ENCODE measurements at regions not wholly inside any gene's neighbourhood (a gene's known extent, or its start where the extent isn't known, plus 50 kb on each side); places are given as distances from the start of the nearest gene placed in this dataset.

DNA sequence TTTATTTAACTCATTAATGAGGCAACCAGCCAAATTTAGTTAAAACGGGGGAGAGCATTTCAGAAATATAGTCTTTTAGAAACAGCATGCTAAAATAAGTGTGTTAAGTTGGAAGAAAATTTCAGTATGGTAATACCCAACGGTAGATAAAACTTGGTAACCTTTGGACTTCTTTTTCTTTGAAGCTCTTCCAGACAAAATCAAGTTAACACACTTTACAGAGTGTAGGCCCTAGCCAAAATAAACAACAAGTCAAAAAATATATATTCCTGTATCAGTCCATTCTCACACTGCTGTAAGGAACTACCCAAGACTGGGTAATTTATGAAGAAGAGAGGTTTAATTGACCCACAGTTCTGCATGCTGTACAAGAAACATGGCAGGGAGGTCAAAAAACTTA, 279.6 kb downstream of the HIVEP2 start:
- H3K36me3 ChIP-seq (ENCODE audit: control insufficient read depth in 2 of 2, insufficient read depth in 2 of 2, low read length in 1 of 2): no peaks in the 10 kb centered on the region
- H3K27ac ChIP-seq (ENCODE audit: low read depth in 1 of 2, low read length in 1 of 2): no peak overlapping the region
- WGBS: 71% methylated on average over 2 of the region's 2 CpGs
- H3K9me3 ChIP-seq (ENCODE audit: control insufficient read depth in 2 of 2, insufficient read depth in 1 of 2, low read length in 1 of 2): no peaks in the 10 kb centered on the region
- no peak for DNase-seq (ENCODE audit: low read depth in 6 of 9, low spot score in 9 of 9)
- H3K27me3 ChIP-seq (ENCODE audit: control insufficient read depth in 2 of 2, insufficient read depth in 1 of 2, low read length in 1 of 2): no peaks in the 10 kb centered on the region
- no peak overlapping the region for H3K4me3 ChIP-seq (ENCODE audit: low read length in 2 of 2)
- H3K4me1 ChIP-seq (ENCODE audit: control insufficient read depth in 2 of 2, insufficient read depth in 2 of 2, low read length in 2 of 2): no peaks in the 10 kb centered on the region

DNA sequence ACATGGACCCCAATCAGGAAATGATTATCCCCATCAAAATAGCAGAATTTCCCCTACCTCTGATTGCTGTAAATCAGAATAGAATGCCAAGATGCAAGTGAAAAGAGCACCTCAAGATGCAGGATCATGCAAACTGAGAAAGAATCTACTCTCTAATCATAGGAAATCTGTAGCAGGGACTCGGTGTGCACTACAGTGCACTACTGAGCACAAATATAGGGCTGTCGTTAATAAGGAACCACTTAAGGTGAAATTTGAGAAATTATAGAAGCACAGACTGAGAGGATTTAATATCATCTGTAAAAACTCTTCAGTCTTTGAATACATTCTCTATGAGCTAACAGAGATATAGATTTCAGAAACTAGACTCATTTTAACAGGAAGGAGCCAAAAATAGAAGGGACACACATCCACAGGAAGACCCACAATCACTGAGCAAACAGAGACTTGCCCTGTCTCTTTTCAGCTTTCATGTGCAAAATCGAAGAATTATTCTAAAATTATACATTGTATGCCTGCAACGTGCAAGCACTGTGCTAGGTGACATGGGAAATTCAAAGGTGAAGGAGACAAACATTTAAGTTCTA, 278.3 kb downstream of the HIVEP2 start:
- Histone ChIP-seq H3K36me3 (ENCODE audit: control insufficient read depth in 2 of 2, insufficient read depth in 2 of 2, low read length in 1 of 2) (no peaks in the 10 kb centered on the region), H3K9me3 (ENCODE audit: control insufficient read depth in 2 of 2, insufficient read depth in 1 of 2, low read length in 1 of 2) (no peaks in the 10 kb centered on the region), H3K4me3 (ENCODE audit: low read length in 2 of 2) (no peak overlapping the region), H3K27me3 (ENCODE audit: control insufficient read depth in 2 of 2, insufficient read depth in 1 of 2, low read length in 1 of 2) (no peaks in the 10 kb centered on the region), H3K4me1 (ENCODE audit: control insufficient read depth in 2 of 2, insufficient read depth in 2 of 2, low read length in 2 of 2) (no peaks in the 10 kb centered on the region), H3K27ac (ENCODE audit: low read depth in 1 of 2, low read length in 1 of 2) (no peak overlapping the region)
- DNase-seq (ENCODE audit: low read depth in 6 of 9, low spot score in 9 of 9): peak in 1 of 9 donors; percentile 7
- 73% methylated on average over 4 of the region's 4 CpGs for WGBS

DNA sequence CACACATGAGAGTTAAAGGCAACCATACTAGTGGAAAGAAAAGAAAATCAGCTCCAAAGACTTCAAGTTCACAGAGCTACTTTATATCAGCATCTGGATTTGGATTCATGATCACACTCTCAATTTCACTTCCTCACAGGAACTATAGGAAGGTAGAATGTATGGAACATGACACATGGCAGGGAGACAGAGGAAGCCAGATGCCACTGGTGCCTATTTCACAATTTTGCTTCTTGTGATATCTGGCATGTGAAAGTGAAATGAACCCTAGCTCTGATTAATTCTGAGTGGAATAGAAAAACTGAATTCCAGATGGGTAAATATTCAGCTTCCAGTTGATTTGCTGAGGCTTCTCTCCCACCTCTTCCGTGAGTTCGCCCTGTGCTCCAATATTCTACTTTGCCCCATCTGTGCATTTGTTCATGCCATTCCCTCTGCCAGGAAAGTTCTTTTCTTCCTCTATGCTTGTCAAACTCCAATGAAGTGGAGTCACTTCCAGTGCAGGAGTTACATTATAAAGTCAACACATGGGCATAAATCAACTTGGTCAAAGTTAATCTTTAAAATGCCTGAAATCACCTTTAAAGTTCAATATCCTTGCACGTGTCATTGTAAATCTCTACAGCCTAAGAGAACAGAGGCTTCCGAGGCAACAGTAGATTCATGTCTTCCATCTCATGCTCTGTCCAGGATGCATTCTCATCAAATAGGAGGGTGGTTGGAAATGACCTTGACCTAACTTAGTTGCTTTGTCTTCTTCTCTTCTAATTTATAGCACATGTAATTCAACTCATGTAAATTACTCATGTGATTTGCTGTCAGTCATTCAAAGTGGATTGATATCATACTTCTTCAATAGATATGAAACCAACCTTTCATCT, 275.3 kb downstream of the HIVEP2 start:
- Histone ChIP-seq H3K4me1 (ENCODE audit: control insufficient read depth in 2 of 2, insufficient read depth in 2 of 2, low read length in 2 of 2) (no peaks in the 10 kb centered on the region), H3K4me3 (ENCODE audit: low read length in 2 of 2) (no peak overlapping the region), H3K27me3 (ENCODE audit: control insufficient read depth in 2 of 2, insufficient read depth in 1 of 2, low read length in 1 of 2) (no peaks in the 10 kb centered on the region), H3K9me3 (ENCODE audit: control insufficient read depth in 2 of 2, insufficient read depth in 1 of 2, low read length in 1 of 2) (no peaks in the 10 kb centered on the region), H3K27ac (ENCODE audit: low read depth in 1 of 2, low read length in 1 of 2) (no peak overlapping the region), H3K36me3 (ENCODE audit: control insufficient read depth in 2 of 2, insufficient read depth in 2 of 2, low read length in 1 of 2) (no peaks in the 10 kb centered on the region)
- no peak for DNase-seq (ENCODE audit: low read depth in 6 of 9, low spot score in 9 of 9)
- over 99% methylated on average over 4 of the region's 4 CpGs for WGBS

DNA sequence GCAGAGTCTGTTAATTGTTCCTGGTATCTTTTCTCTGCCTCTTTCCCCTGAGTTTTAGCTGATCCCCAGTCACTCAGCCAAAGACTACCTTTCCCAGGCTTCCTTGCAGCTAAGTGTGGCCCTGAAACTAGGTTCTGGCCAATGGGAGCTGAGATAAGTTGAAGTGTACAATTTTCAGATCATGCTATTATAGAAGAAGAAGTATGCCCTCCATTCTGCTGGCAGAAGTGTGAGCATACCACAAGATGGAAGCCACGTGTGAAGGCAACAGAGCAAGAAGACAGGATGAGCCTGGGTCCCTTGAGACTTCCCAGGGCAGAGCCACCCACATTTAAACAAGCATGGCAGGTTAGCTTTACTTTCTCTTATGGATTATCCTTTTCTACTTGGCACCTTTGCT, 273.2 kb downstream of the HIVEP2 start:
- Histone ChIP-seq H3K27me3 (ENCODE audit: control insufficient read depth in 2 of 2, insufficient read depth in 1 of 2, low read length in 1 of 2) (no peaks in the 10 kb centered on the region), H3K9me3 (ENCODE audit: control insufficient read depth in 2 of 2, insufficient read depth in 1 of 2, low read length in 1 of 2) (no peaks in the 10 kb centered on the region), H3K4me3 (ENCODE audit: low read length in 2 of 2) (no peak overlapping the region), H3K36me3 (ENCODE audit: control insufficient read depth in 2 of 2, insufficient read depth in 2 of 2, low read length in 1 of 2) (no peaks in the 10 kb centered on the region), H3K4me1 (ENCODE audit: control insufficient read depth in 2 of 2, insufficient read depth in 2 of 2, low read length in 2 of 2) (no peaks in the 10 kb centered on the region), H3K27ac (ENCODE audit: low read depth in 1 of 2, low read length in 1 of 2) (no peak overlapping the region)
- WGBS: 86% methylated on average over 1 of the region's 1 CpG
- no peak for DNase-seq (ENCODE audit: low read depth in 6 of 9, low spot score in 9 of 9)

DNA sequence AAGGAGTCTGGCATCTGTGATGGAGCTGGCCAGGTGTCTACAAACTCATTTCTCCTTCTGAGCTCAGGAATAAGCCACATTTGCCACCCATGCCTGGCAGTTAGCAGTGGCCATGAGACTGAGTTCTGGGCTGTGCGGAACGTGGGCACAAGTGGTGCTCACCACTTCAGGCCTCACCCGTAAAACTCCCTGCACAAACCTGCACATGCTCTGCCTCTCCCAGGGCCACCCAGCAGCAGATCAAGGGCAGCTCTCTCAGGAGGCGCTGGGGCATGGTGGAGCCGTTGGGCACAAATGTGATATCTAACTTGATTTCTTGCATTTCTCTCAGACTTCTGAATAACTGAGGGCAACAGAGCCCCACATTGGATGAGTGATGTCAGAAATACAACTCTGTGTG, 269.5 kb downstream of the HIVEP2 start:
- H3K9me3 ChIP-seq (ENCODE audit: control insufficient read depth in 2 of 2, insufficient read depth in 1 of 2, low read length in 1 of 2): no peaks in the 10 kb centered on the region
- H3K4me1 ChIP-seq (ENCODE audit: control insufficient read depth in 2 of 2, insufficient read depth in 2 of 2, low read length in 2 of 2): no peaks in the 10 kb centered on the region
- H3K4me3 ChIP-seq (ENCODE audit: low read length in 2 of 2): no peak overlapping the region
- H3K27me3 ChIP-seq (ENCODE audit: control insufficient read depth in 2 of 2, insufficient read depth in 1 of 2, low read length in 1 of 2): no peaks in the 10 kb centered on the region
- 95% methylated on average over 5 of the region's 5 CpGs for WGBS
- H3K36me3 ChIP-seq (ENCODE audit: control insufficient read depth in 2 of 2, insufficient read depth in 2 of 2, low read length in 1 of 2): no peaks in the 10 kb centered on the region
- no peak for DNase-seq (ENCODE audit: low read depth in 6 of 9, low spot score in 9 of 9)
- H3K27ac ChIP-seq (ENCODE audit: low read depth in 1 of 2, low read length in 1 of 2): no peak overlapping the region

DNA sequence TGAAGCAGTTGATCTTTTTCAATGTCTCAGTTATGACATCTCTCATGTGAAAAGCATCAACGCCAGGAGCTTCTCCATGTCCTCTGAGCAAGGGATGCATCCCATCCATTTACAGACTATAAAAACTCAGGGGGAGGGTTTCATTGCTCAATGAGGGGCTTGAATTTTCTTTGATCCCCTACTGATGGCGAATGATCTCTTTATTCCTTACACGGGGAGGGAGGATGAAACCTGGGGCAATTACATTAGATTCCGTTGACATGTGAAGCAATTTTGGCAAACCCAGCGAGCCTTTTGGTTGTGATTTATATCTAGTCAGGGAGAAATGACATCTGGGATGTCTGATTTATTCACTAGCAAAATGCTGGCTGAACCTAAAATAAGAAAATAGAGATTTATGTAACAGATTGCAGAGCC, 268.9 kb downstream of the HIVEP2 start:
- no peak overlapping the region for H3K4me3 ChIP-seq (ENCODE audit: low read length in 2 of 2)
- no peaks in the 10 kb centered on the region for H3K36me3 ChIP-seq (ENCODE audit: control insufficient read depth in 2 of 2, insufficient read depth in 2 of 2, low read length in 1 of 2)
- H3K27ac ChIP-seq (ENCODE audit: low read depth in 1 of 2, low read length in 1 of 2): no peak overlapping the region
- H3K27me3 ChIP-seq (ENCODE audit: control insufficient read depth in 2 of 2, insufficient read depth in 1 of 2, low read length in 1 of 2): no peaks in the 10 kb centered on the region
- WGBS: 87% methylated on average over 5 of the region's 5 CpGs
- DNase-seq (ENCODE audit: low read depth in 6 of 9, low spot score in 9 of 9): no peak
- H3K4me1 ChIP-seq (ENCODE audit: control insufficient read depth in 2 of 2, insufficient read depth in 2 of 2, low read length in 2 of 2): no peaks in the 10 kb centered on the region
- no peaks in the 10 kb centered on the region for H3K9me3 ChIP-seq (ENCODE audit: control insufficient read depth in 2 of 2, insufficient read depth in 1 of 2, low read length in 1 of 2)

DNA sequence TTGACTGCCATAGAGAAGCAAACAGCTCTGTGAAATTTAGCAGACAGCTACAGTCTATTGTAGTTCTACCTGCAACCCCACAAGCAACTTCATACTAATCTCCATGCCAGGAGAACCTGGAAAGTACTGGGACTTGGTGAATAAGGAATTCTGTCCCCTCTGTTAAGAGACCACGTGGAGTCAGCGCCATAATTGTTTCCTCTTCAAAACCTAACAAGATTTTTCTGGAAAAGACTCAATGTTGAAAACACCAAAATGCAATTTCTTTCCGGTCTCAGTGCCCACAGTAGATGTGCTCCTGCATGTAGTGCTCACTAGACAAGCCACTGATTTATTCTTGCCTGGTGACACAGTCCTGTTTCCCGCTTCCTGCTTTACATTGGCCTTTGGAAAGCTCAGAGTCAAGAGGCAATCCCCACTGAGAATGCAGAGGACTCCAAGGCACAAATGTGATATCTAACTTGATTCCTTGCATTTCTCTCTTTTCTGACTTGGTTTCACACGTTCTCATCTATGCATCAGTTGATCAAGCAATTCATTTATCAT, 268.3 kb downstream of the HIVEP2 start:
- no peak for DNase-seq (ENCODE audit: low read depth in 6 of 9, low spot score in 9 of 9)
- WGBS: 92% methylated on average over 5 of the region's 5 CpGs
- H3K27me3 ChIP-seq (ENCODE audit: control insufficient read depth in 2 of 2, insufficient read depth in 1 of 2, low read length in 1 of 2): no peaks in the 10 kb centered on the region
- no peaks in the 10 kb centered on the region for H3K36me3 ChIP-seq (ENCODE audit: control insufficient read depth in 2 of 2, insufficient read depth in 2 of 2, low read length in 1 of 2)
- H3K4me3 ChIP-seq (ENCODE audit: low read length in 2 of 2): no peak overlapping the region
- H3K27ac ChIP-seq (ENCODE audit: low read depth in 1 of 2, low read length in 1 of 2): no peak overlapping the region
- H3K4me1 ChIP-seq (ENCODE audit: control insufficient read depth in 2 of 2, insufficient read depth in 2 of 2, low read length in 2 of 2): no peaks in the 10 kb centered on the region
- H3K9me3 ChIP-seq (ENCODE audit: control insufficient read depth in 2 of 2, insufficient read depth in 1 of 2, low read length in 1 of 2): no peaks in the 10 kb centered on the region

DNA sequence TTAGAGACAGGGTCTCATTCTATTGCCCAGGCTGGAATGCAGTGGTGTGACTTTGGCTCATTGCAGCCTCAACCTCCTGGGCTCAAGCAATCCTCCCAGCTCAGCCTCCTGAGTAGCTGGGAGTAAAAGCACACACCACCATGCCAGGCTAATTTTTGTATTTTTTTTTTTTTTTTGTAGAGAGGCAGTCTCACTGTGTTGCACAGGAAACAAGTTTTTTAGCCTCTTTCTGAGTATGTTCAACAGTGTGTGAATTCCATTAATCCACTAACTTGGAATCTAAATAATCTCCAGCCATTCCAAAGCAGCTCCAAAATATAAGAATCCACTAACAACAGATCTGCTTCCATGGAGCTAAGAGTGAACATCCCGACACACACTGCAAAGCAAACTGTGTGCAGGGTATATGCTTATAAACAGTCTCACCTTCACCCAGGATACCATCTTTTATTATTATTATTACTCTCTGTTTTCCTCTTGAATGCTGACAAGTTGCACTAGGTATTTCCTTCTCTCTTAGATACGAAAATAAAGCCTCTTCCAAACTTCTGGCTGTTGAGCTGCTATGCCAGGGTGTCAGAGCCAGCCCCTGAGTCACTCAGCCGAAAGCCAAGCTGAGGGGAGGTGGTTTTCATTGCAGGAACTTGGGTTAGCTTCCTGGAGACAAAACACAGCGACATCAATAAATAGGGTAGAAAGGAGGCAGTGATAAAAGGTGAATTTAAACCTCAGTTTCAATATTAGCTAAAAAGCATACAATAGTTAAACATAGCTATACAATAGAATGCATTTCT, 264.9 kb downstream of the HIVEP2 start:
- WGBS: 47% methylated on average over 4 of the region's 4 CpGs
- H3K27me3 ChIP-seq (ENCODE audit: control insufficient read depth in 2 of 2, insufficient read depth in 1 of 2, low read length in 1 of 2): no peaks in the 10 kb centered on the region
- H3K4me1 ChIP-seq (ENCODE audit: control insufficient read depth in 2 of 2, insufficient read depth in 2 of 2, low read length in 2 of 2): no peaks in the 10 kb centered on the region
- H3K27ac ChIP-seq (ENCODE audit: low read depth in 1 of 2, low read length in 1 of 2): no peak overlapping the region
- no peaks in the 10 kb centered on the region for H3K36me3 ChIP-seq (ENCODE audit: control insufficient read depth in 2 of 2, insufficient read depth in 2 of 2, low read length in 1 of 2)
- H3K4me3 ChIP-seq (ENCODE audit: low read length in 2 of 2): no peak overlapping the region
- DNase-seq (ENCODE audit: low read depth in 6 of 9, low spot score in 9 of 9): no peak
- H3K9me3 ChIP-seq (ENCODE audit: control insufficient read depth in 2 of 2, insufficient read depth in 1 of 2, low read length in 1 of 2): no peaks in the 10 kb centered on the region

DNA sequence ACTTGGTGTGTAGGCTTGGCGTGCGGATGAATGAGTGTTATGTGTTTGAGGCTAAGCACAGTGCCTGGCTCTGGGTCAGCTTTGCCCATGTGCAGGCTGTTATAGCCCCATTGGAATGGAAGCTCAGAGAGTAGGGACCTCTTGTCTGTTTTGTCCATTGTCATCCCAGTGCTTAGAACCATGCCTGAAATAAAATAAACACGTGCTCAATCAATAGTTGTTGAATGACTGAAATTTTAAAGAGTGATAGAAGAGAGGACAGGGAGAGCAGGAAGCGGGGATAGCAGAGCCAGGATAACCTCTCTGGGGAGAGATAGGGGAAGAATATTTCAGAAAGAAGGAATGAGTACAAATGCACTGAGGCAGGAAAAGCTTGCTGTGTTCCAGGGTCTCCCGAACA, 263.9 kb downstream of the HIVEP2 start:
- DNase-seq (ENCODE audit: low read depth in 6 of 9, low spot score in 9 of 9): no peak
- WGBS: 98% methylated on average over 5 of the region's 5 CpGs
- Histone ChIP-seq H3K36me3 (ENCODE audit: control insufficient read depth in 2 of 2, insufficient read depth in 2 of 2, low read length in 1 of 2) (no peaks in the 10 kb centered on the region), H3K4me1 (ENCODE audit: control insufficient read depth in 2 of 2, insufficient read depth in 2 of 2, low read length in 2 of 2) (no peaks in the 10 kb centered on the region), H3K4me3 (ENCODE audit: low read length in 2 of 2) (no peak overlapping the region), H3K27me3 (ENCODE audit: control insufficient read depth in 2 of 2, insufficient read depth in 1 of 2, low read length in 1 of 2) (no peaks in the 10 kb centered on the region), H3K27ac (ENCODE audit: low read depth in 1 of 2, low read length in 1 of 2) (no peak overlapping the region), H3K9me3 (ENCODE audit: control insufficient read depth in 2 of 2, insufficient read depth in 1 of 2, low read length in 1 of 2) (no peaks in the 10 kb centered on the region)
